NCI-H2171 (cell line): ENCODE measurements at regions not wholly inside any gene's neighbourhood (a gene's known extent, or its start where the extent isn't known, plus 50 kb on each side); places are given as distances from the start of the nearest gene placed in this dataset.
A peak's percentile ranks its signal among the peaks of the same experiment; 100 is the strongest.
"Not testable (repeated sequence)": the region's sequence is repeated elsewhere in the genome, so short reads cannot be mapped to it uniquely, and the experiment has no call there.

Experiments used
- DNase-seq: peaks from one replicate; lab custom pipeline; 2025; lab: John Stamatoyannopoulos, UW

DNA sequence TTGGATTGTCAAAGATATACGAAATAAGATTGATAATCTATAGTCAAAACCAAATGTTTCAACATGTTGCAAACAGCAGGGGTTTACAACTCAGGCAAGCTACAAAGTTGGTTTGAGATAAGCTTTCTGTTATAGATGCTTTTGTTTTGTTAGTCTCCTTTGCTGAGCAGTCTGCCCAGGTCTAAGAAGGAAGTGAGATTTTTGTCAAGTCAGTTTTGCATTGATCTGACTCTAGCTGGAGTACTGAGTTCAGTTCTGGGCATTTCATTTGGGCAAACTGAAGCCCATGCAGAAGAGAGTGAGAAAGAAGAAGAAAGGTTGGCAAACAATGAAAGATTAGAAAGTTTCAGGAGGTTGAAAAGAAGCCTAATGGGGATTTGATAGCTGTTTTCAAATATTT is 983.0 kb upstream of the SLC39A10 start:
- no peak for DNase-seq

DNA sequence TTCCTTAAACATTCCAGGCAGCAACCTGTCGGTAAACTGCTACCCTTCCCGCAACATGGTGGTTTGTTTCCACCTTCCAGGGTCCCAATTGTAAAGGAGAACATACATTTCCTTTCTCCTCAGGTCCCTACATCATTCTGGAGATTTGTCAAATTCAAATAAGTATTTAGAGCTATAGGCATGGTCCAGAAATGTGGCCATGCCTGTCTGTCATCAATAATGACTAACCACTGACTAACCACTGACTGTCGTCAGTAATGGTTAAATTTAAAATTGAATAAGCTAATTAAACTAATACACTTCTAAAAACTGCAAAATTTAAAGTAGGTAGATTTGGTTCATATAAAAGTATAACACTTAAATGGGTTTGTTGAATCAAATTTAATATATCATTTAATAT is 984.0 kb upstream of the SLC39A10 start:
- DNase-seq, result no peak

DNA sequence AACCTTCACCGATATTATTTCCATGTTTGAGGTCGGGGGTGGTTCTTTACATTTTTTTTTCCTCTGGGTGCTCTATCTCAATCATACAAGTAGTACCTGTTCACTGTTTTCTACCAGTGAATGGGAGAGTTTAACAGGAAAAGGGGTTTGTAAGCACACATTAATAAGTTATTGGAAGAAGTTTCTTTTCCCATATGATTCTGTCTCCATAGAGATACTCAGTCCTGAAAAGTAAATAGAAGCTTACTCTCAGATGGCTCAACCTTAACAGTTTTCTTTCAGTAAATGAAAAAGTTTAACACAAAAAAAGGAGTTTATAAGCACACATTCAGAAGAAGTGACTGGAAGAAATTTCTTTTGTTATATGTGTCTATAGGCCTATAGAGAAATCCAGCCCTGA is 995.6 kb upstream of the SLC39A10 start:
- no peak for DNase-seq

DNA sequence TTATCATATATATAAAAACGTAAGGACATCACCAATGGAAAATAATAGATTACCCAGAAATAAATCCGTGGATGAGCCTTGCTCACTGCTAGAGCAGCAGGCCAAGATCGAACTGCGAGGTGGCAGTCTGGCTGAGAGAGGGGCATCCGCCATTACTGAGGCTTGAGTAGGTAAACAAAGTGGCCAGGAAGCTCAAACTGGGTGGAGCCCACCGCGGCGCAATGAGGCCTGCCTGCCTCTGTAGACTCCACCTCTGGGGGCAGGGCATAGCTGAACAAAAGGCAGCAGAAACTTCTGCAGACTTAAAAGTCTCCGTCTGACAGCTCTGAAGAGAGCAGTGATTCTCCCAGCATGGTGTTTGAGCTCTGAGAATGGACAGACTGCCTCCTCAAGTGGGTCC is 1018.0 kb upstream of the SLC39A10 start:
- not testable (repeated sequence) for DNase-seq

DNA sequence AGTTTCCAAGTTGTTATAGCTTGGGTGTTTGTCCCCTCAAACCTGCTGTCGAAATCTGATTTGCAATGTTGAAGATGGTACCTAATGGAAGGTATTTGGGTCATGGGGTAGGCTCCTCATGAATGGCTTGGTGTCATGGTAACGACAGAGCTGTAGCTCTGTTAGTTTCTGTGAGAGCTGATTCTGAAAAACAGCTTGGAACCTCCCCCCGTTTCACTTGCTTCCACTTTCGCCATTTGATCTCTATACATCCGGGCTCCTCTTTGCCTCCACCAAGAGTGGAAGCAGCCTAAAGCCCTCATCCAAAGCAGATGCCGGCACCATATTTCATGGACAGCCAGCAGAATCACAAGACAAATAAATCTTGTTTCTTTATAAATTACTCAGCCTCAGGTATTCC is 1035.1 kb upstream of the SLC39A10 start:
- DNase-seq, result no peak

DNA sequence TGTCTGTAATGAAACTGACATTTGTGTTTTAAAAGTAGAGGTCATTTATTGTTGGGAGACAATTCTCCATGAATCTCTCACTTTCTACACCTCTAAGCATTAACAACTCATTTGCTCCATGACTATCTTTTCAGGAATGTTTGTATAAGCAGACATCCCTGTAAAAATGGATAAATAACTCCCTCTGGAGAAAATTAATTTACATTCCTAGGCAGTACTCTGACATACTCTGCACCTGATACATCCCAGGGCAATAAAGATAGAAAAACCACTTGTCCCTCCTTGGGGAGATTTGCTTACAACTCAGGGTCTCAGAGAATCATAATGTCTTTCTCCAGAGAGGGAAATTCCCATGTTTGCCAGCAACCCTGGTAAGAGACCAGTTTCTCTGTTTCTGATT is 1037.7 kb upstream of the SLC39A10 start:
- DNase-seq, result no peak

DNA sequence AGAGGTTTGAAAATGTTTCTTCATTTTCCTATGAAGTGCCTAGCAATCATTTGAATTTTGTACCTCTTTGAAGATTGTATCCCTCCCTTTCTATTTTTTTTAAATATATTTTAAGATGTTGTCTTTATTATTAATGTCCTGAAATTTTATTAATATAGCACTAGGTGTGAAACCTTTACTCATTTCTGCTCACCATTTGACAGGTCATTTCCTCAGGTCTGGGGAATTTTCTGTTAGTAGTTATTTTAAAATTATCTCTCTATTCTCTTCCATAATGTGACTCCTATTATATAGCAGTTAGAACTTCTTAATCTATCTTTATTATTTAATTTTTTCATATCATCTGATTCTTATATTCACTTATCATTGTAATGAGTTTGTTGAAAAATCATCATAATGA is 1038.6 kb upstream of the SLC39A10 start:
- no peak for DNase-seq

DNA sequence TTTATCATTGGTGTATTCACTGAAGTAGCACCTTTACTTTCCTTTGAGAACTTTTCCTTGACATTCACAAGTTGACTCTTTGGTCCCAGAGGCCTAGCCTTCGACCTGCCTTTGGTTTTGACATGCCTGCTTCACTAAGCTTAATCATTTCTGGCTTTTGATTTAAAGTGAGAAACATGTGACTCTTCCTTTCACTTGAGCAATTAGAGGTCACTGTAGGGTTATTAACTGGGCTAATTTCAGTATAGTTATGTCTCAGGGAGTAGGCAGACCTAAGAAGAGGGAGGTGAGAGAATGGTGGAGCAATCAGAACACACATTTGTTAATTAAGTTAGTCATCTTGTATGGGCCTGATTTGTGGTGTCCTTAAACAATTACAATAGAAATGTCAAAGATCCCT is 1040.7 kb upstream of the SLC39A10 start:
- DNase-seq, result no peak

DNA sequence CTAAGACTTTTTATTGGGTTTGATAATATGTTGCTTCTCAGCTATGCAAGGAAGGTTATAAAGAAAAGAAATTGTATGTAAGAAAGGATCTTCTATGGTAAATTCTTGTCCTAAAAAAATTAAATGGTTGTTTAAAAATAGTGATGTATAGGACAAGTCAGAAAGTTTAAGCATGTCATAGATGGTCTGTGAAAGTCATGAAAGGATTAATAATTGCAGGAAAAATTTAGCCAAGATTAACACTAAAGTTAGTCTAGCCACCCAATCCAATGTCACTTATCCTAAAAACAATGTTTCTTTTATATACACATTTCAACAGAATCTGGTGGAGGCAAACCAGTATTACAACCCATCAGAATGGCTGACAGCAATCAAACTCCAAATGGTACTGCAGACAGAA is 1046.7 kb upstream of the SLC39A10 start:
- no peak for DNase-seq

DNA sequence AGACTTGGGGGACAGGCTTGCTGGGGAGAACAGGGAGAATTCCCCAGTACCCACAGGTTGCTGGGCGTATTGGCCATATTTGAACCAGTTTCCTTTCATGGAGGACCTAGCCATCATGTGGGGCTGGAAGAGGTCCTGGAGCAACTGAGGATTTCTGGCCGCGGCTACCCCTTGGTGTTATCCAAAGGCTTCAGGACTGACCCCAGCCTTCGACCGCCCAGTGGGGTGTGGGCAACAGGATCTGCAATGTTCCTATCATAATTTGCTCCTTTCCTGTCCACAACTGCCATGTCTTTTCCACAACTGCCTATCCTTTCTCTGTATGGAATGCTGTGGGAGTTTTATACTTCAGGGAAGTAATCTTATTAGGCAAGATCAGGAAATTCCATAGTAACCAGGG is 1053.6 kb upstream of the SLC39A10 start:
- no peak for DNase-seq

DNA sequence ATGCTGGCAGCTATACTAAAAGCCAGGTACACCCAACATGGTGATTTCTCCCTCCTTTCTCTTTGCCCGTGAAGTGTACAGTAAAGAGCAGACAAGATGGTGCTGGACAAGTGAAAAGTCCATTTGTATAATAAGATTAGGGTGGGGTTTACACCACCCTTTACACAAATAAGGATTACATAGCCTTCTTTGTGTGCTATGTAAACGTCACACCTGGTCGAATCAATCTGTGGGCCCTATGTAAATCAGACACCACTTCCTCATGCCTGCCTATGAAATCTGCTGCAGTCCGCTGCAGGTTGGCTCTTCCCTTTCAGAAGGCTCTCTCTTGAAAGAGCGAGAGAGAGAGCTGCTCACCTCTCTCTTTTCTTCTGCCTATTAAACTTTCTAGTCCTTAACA is 1054.3 kb upstream of the SLC39A10 start:
- no peak for DNase-seq

DNA sequence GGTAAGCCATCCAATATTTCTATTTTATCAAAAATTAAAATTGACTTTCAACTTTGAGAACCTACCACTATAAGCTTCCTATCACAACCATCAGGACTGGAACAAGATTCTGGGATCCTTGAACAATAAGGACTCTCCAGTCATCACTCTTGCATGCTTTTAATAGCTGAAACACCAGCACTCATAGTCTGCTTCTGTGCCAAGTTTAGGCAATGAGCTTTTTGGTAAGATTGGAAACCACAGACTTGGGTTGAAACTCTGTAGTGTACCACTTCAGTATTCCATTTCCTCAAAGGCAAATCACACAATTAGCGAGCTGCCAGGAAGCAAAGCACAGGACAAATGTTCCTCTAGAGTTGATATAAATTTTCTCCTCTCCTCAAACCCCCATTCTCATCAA is 1065.8 kb upstream of the SLC39A10 start:
- DNase-seq, result no peak

DNA sequence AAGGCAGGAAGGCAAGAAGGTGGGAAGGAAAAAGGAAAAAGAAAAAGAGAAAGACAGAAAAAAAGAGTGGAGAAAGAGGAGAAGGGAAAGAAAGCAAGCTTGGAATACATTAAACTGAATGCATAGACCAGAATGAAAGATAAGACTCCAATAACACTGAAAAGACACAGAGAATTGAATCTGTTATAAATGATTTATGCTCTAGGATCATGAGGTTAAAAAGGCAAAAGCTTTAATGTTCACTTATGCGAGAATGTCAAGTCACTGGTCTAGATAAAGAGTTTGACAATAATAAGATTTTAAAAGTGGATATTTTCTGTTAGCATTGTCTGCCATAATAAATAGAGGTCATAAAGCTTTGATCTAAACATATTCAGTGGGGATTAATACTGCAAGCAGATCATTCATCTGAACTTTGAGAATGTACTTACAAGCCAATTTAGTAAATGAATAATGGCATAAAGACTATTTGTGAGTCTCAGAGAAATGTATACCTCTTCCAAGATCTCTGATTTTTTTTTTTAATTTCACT is 1069.2 kb upstream of the SLC39A10 start:
- no peak for DNase-seq

DNA sequence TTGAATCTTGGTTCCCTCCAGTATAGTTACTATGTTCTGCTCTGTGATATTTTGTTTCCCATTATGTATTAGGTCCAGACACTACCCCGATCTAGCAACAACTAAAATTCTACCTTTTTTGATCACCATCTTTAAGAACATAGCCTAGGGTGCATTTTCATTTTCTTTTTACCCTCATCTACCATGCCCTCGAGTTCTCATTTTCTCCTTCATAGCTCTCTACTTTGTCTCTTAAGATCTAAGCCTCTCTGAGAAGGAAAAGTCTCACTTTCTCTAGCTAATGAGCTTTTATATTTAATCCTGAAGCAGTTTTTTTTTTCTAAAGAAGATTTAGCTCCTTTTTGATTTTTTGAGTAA is 1089.4 kb upstream of the SLC39A10 start:
- DNase-seq, result no peak

DNA sequence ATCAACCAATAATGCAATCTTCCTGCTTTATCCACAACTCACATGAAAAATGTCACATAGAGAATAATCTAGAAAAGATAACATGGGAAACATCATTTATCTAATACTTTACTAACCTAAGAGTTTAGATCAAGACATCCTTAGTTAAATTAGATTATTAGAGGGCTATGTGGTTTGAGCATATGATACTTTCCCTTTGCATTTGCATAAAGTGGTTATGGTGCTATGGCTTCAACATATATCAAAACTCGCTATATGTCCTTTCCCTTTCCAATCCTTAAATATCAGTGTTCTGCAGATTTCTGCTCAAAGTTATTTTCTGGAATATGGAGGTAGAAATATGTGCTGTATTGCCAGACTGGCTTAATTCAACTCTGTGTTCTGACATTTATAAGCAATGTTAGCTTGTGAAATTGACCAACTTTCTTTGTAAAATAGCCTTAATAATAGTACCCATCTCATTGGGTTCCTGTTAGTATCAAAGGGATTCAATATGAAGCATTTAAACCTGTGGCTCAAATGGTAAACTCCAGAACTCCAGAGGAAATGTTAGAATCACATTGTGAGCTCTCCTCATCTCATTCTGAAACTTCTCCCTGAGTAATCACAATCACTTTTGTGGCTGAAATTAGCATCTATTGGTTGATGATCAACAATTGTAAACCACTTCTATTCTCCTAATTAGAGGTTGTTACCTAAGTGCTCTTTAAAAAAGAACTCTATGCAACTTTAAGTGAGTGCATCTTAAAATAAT is 1089.9 kb upstream of the SLC39A10 start:
- no peak for DNase-seq

DNA sequence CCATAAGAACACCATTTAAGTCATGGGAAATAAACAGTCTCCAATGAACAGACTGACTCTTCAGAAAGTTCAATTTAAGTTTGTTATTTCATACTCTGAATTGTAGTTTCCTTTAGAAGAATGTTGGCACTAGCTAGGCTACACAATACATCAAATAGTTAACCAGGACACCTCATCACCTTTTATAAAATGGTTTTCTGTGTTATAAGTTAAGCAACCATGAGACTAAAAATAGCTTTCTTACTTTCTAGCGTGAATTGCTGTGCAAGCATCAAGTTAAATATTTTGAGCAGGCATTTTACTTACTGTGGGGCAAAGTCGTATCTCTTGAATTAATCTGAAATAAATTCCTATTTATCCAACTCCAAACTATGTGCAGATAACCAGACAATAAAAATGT is 1092.6 kb upstream of the SLC39A10 start:
- no peak for DNase-seq

DNA sequence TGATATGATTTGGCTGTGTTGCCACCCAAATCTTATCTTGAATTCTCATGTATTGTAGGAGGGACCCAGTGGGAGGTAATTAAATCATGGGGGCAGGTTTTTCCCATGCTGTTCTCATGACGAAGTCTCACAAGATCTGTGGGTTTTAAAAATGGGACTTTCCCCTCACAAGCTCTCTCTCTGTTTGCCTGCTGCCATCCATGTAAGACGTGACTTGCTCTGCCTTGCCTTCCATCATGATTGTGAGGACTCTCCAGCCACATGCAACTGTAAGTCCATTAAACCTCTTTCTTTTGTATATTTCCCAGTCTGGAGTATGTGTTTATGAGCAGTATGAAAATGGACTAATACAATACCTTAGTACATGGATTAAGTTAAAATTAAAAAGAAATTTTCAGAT is 1094.7 kb upstream of the SLC39A10 start:
- no peak for DNase-seq

DNA sequence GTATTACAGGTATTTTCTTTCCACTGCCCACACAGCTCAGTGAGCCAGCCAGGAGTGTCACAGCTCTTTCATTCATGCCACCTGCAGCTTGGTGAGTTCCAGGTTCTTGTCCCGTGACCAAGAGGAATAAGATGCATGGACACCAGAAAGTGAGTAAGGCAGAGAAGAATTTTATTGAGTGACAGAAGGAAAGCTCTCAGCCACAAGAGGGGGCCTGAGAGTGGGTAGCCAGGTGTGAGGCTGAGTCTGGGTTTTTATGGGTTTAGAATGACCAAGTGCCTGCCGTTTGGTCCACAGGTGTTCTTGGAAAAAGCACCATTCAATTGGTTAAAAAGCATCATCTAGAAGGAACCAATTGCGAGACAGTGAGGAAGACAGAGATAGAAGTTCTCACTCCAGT is 1097.1 kb upstream of the SLC39A10 start:
- DNase-seq, result no peak

DNA sequence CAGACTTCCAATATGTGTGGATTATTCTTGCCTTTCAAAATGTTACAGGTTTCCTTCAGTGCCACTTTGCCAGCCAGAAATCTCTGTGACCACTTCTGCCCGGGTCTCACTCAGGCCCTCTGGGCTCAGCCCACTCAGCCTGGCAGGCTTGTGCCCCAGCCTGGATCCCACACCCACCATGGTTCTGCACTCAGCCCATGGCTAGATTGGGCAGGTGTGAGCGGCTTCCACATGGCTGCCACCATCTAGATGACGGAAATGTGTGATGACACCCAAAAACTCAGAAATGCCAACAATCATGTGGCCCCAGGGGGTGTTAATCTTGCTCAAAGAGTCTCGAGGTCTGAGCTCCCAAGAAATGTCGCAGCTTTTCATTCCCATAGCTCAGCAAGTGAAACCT is 1097.5 kb upstream of the SLC39A10 start:
- no peak for DNase-seq

DNA sequence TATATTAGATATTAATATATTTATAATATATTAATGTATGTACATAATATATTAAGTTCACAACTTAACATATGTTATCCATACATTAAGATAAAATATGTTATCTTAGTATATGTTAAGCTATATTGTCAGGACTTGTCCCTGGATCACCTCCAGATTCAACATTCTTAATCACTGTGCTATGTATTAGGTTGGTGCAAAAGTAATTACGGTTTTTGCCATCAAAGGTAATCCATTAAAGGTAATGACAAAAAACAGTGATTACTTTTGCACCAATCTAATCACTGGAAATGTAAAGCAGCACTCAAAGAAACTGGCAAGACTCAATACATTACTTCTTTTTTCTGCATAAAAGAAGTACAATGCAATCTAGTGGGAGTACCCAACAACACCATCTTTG is 1099.0 kb upstream of the SLC39A10 start:
- no peak for DNase-seq

DNA sequence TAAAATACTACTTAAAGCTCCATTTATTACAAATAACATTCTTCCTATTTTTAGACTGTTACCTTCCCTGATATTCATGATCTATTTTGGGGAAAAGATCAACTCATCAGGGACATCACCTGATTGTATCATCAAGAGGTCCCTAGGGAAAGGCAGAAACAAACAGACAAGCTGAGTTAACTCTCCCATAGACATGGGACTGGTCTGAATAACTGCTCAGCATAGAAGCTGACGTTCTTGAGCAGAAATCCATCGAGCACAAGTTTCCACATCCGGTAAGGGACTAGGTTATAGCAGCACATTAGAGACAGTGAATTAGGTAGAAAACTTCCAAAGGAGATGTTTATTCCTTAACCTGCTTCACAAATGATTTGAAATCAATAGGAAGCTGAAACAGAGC is 1100.4 kb upstream of the SLC39A10 start:
- DNase-seq, result peak; percentile 30

DNA sequence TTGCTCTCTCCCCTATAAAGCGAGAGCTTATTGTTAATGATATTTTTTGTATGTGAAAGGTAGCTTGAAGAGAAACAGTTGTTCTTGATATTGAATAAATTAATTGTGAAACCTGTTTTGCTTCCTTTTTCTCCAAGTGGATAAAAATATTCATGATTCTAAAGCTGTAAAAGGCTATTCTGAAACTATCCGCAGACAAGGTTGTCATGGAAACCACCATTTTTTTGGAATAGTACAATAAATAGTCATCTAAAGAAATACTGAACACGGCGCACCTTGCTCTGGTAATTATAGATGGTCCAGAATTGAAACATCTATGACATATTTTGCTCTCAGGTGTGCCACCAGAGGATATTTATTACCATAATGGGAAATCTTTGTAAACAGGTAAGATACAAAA is 1103.0 kb upstream of the SLC39A10 start:
- no peak for DNase-seq

DNA sequence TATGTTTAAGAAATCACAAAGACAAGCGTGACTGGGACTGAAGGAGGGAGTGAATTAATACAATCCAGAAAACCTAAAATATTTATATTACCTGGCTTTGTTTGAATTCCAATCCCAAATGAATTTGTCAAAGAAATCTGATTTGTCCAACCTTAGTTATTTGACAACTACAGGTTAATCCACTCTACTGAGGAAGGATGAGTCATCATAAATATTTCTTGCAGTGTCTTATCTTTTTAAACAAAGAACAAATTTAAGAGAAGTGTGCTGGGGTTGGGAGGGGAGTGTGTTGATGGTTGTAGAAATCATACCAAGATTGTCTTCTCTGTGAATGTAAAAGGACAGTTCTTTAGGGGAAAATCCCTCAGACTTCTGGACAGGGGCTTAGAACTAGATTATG is 1106.3 kb upstream of the SLC39A10 start:
- DNase-seq, result no peak

DNA sequence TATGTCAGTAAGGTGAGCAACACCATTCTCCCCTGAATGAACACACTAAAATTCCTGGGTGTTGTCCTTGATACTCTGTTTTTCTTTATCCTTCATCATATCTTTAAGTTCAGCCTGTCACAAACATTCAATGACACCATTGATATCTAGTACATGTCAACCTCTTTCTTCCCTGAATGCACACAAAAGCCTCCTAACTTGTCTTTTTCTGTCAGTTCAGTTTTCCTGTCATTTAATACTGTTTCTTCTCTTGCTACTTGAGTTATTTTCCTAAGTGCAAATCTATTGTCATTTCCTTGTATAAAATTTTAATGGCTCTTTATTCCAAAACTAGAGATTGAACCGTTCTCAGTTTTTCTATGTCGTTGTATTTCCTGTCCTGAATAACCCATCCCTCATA is 1107.6 kb upstream of the SLC39A10 start:
- no peak for DNase-seq
